Stimulated activated CD4-positive, alpha-beta T cell treated with anti-CD3 and anti-CD28 coated beads, Interleukin-4, amount 100 ng/mL, for 4 hours (primary cell): ENCODE measurements at regions not wholly inside any gene's neighbourhood (a gene's known extent, or its start where the extent isn't known, plus 50 kb on each side); places are given as distances from the start of the nearest gene placed in this dataset.

Source experiments
- DNase-seq, 2 experiments: peaks; one replicate each; pipeline ENCODE4 v3.0.0-alpha.2; 2020

DNA sequence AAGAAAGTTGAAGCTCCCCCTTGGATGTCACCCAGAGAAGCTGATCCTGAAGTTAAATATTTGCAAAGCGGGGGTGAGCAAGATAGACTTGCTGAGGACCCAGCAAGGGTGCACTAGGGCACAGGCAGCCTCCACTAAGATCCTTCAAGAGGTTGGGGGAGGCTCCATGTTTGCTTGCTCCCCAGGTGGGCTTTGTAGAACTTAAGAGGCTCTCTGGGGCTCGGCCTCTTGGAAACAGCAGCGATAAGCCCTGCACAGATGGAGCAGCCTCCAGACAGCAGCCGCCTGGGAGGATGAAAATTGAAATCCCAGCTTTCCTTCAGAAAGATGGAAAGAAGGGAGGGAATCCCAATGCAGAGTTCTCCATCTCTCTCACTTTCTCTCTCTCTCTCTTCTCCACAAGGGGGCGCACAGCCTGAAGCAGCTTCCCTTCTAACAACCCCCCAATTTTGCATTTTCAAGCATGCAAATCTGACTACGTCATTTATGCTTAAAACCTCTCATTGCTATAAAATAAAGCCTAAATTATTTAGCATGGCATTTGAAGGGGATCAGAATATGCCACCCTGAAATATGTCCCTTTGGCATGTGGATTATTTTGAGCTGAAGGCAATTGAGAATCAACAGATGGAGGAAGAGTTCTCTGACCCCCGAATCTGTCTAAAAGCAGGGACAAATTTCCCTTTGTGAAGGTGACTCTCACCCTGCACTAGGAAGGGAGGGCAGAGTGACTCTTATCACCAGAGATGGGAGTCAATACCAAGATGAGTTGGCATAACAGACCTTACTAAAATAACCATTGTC is 185.7 kb upstream of the KLHL29 start:
- no peak for DNase-seq

DNA sequence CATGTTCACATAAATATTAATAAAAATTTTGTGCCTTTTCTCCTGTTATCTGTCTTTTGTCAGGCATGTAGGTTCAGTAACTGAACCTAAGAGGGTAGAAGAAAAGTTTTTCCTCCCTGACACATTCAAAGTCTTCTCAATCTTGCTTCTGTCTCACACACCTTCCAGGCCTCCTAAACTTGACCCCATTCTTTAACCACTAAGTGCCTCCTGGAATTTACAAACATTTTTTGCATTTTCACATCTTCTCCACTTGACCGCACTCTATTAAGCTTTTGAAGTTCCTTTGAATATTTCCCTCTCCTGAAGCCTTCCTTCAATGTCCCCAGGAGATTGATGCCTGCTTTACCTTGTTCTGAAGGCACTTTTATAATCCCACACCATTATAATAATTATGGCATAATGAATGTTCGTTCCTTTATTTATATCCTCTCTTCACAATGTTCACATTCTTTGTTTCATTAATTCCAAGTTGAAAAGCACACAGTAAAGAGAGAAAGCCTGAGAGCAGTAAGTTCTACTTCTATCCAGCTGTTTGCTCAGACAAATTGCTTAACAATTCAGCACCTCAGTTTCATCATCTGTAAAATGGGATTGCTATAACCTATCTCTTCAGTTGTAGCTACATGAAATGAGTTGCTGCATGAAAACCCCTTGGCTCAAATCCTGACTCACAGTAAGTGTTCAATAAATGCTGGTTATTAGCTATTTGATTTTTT is 184.8 kb upstream of the KLHL29 start:
- DNase-seq, result no peak

DNA sequence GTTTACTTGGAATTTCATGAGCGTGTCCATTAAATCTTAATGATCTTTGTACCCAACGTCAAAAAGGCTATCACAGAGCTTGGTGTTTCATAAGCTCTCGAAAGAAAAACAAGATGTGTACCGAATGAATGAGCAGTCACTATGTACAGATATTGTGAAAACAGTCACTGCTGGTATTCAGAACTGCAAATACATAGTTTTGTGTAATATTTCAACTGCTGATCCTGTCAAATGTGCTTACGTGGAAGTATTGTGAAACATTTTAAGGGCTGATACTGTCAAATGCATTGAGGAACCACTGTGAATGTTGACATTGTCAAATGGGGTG is 184.2 kb upstream of the KLHL29 start:
- no peak for DNase-seq

DNA sequence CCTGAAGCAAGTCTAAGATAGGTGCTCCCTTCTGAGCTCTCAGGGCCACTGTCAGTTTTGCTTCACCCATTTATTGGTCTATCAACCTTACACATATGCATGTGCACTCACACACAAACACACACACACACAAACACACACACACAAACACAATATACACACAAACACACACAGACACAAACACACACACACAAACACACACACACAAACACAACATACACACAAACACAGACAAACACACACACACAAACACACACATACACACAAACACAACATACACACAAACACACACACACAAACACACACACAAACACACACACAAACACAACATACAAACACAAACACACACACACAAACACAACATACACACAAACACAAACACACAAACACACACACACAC is 181.6 kb upstream of the KLHL29 start:
- DNase-seq, result no peak

DNA sequence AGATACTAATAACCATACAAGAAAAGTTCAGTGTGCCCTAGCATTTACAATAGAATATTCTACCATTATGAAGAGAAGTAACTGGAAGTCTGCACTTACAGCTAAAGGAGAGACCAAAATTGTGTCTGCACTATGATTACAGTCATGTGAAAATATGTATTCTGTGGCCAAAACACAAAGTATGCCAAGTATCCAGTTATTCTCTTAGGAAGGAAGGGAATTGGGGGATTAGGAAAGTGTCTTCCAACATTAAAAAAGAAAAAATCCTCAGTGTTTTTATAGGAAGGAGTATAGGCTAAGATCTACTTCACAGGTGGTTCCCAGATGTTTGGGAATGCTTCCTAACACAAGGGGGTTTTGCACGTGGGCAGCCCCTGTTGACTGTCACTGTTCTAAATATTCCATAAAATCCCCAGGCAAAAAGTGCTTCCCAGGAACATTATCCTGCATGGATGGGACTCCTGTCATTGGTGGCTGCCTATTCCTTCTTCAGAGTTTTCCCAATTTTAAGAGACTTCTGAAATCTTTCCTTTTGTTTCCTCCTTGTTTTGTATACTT is 180.2 kb upstream of the KLHL29 start:
- DNase-seq, result no peak

DNA sequence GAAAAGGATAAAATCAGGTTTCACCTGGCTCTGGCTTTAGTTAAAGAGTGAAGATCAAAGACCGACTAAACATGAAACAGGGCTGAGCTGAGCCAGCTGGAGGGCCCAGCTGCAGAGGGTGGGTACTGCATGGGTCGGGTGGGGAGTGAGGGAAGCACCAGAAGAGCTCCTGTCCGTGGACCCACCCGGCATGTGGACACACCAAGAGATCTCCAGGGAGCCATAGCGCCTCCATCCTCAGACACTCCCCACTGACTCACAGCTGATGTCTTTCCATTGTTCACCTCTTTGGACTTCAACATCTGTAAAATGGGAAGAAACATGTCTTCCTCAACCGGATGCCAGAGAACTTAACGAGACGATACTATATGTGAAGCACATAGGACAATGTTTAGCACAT is 178.3 kb upstream of the KLHL29 start:
- no peak for DNase-seq

DNA sequence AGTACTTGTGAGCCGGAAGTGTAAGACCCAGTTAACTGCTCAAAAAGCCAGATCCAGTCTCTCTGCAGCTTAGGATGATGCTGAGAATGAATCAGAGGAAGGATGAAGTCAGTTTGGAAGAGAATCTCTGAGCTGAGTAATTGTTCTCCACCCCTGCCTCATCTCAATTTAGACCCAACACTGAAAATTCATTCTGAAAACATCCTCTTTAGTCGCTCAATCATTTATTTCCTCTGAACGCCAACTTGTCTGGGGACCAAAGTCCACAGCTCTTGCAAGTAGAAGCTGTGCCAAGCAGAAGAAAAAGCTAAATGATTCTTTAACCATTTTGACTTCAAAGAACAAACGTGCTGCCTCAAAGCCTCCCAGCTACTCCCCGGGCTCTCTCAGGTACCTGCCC is 177.1 kb upstream of the KLHL29 start:
- no peak for DNase-seq

DNA sequence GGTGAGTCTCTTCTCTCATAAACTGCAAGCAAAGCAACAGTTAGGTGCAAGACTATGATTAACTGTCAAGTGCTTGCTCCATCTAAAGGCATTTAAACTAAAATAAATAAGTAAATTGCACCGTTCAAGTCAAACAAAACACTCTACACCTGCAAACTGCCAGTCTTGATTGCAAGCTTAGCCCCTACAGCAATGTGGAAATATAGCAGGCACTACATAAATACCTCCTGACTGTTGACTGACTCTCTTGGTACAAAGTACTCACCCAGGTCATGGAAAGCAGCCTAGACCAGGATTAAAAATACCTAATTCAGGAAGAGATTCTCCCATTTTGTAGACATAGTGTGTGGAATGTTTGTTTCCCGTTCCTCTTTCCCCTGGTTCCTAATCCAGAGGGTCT is 176.6 kb upstream of the KLHL29 start:
- no peak for DNase-seq

DNA sequence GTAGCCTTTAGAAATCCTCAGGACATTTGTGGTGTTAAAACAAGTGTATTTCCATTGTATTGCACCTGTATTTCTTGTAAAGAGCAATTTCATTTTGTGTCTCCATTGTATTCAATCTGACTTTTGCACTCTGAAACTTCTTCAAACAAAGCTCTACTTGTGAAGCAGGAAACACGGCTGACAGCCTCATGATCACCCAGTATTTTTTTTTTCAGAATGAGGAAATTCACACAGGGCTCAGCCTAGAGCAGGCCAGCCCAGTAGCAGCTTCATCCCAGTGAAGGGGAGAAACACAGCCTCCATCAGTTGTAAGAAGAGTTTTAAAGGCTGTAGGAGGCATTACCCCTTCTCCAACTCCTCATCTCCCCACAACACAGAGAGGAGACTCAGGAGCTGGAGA is 175.9 kb upstream of the KLHL29 start:
- DNase-seq, result no peak

DNA sequence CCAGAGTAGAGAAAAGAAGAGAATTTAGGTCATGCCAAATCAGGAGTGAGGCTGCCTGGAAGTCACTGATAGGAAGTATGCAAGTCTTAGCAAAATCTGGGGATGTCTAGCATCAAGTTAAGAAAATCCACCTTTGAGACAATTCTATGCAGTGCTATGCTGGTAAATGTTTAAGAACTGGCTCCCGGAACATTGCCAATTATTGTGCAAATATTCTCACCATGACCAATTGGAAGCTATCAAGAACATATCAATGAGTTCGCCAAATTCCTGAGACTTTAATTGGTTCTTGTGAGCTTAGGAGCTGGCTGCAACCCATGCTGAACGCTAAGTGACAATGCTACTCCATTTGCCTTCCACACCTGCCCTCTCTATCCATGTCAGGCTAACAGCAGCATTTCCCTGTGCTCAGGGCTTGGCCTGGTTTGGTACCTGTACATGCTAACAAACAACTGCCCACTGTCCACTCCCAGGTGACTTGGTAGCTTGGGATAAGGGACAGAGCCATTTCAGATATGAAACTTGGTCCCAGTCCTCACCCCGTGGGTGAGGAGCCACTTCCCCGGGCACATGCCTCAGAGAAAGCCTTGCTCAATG is 172.9 kb upstream of the KLHL29 start:
- no peak for DNase-seq

DNA sequence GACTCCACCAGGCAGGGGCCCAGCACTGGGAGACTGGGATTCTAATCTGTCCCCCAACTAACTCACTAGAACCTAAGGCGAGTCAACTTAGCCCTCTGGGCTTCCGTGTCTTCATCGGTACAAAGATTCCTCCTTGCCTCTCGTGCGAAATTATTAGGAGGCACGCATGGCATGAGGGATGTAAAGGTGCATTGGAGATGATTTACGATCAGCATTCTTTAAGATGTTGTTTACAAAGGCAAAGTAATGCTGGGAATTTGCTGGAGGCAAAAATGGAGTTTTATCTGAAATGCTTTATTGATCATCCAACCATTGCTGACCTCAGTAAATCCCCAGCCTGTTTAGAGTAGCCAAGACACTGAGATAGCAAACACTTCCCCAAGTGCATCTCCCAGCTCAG is 171.8 kb upstream of the KLHL29 start:
- DNase-seq, result no peak

DNA sequence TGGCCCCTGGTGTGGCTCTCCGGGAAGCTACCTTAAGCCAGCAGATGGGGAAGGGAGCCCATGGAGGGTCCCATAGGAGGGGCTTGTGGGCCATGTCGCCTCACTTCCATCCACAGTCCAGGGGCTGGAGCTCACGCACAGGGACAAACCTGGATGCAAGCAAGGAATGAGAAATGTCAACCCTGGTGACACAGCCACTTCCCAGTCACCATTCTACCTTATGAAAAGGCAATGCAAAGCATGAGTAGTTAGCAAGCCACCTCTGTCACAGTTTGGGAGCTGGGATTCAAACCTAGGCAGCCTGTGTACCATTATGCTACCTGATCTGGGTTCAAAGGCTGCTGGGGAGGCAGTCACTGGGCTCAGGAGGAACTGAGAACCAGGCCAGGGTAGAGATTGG is 170.0 kb upstream of the KLHL29 start:
- no peak for DNase-seq

DNA sequence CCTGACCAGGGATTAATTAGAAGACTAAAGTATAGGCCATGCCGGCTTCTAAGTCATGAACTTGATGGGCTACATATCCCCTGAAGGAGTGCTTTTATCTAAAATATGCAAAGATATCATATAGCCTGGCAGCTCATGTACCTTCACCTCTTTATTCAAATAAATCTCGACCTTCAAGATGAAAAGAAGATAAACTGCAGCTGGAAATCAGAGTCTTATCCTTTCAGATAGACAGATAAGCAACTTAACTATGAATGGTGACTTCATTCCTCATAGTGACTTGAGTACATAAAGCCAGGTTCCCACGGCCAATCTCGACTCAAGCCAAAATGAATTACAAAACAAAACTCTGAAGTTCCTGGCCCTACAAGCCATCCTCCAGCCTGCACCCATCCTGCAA is 165.3 kb upstream of the KLHL29 start:
- DNase-seq, result no peak

DNA sequence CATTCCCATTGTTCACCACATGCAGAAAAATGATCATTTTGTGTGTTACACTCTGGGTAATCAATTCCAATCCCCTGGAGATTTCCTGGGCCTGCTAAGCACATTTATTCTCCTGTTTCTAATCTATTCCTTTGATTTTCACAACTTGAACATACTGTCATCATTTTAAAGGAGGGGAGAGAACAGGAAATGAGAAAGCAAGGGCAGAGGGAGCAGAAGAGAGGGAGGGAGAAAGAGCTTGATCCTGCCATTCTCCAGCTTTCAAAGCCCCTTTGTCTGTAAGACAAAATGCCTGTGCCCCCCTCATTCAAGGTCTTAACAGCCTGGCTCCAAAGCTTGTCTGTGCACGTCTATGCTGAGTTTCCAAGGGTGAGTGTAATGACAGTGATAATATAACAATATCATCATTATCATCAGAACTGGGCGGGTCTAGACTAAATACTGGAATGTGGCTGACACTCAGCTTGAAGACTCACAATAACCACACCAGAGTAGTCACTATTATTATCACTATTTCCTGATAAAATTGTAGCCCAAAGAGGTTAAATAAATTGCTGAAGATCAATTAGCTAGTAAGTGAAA is 164.4 kb upstream of the KLHL29 start:
- DNase-seq, result no peak

DNA sequence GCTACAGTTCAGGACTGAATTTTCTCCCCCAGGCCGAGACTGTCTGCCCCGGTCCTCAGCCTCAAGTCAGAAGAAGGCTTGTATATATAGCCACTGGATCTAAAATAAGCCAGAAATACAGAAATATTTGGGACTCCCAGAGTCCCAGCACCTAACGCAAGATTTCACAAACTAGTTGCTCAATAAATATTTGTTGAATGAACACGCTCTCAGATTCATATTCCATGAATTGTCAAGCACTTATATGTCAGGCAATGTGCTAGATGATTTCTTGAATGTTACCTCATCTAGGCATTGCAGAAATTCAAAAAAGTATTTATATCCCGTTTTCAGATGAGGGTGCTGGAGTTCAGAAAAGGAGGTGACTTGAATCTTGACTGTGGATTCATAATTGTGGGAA is 163.7 kb upstream of the KLHL29 start:
- DNase-seq, result no peak

DNA sequence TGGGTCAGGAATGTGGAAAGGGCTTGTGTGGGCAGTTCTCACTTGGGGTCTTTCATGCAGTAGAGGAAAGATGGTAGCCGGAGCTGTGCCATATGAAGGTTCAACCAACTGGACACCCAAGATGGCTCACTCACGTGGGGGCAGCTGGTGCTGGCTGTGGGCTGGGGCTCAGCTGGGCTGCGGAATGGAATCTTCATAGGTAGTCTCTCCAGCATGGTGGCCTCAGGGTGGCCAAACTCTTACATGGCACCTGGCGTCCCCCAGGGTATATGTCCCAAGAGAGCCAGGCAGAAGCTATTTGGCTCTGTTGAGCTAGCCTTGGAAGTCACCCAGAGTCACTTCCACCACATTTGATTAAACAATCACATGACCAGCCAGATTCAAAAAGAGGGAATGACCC is 163.1 kb upstream of the KLHL29 start:
- DNase-seq, result no peak

DNA sequence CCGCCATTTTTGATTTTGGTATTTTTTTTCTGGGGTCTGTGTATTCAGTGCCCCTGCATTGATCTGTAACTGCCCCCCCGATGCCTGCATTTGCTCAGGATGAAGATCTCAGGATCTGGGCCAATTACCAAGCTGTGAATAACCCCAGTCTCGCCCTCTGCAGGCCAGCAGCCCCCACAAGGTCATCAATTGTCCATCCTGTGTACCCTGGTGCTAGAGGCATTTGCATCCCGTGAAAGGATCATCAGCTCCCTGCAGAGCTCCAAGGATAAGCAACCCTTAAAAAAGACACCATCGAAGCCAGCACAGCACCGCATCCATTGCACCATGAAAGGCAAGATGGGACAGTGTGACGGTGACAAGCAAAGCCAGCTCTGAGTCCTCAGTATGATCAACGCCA is 154.1 kb upstream of the KLHL29 start:
- DNase-seq, result no peak

DNA sequence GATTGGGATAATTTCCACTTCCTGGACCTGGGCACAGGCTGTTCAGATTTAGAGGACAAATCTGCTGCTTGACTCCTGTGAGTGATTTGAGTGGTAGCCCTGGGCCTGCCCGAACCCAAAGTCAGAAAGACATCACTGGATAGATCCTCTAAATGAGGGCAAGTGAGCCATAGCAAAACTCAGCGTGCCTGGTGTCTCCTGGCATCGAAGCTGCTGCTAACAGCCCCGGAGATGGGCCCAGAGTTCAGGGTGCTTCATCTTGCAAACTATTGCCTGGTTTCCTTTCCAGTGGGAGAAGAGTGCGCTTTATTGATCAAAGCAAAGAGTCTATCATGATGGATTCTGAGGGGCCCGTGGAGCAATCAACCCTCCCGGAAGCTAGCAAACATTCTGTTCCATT is 153.1 kb upstream of the KLHL29 start:
- DNase-seq, result no peak

DNA sequence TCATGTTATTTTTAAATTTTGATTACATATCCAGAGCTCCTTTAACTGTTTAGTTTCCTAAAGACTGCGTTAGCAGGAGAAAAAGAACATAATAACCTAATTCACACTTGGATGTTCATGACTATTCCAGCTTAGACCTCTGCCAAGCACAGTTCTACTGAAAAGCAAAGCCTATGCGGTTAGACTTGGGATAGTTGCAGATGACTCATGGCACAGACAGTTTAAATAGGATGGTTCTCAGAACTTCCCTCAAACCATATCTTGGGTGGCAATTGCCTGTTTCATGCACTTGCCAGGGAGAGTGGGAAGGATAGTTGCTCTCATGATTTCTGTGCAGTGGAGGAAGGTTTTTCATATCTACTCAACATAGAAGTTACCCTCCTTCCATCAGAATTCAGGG is 149.7 kb upstream of the KLHL29 start:
- DNase-seq, result no peak

DNA sequence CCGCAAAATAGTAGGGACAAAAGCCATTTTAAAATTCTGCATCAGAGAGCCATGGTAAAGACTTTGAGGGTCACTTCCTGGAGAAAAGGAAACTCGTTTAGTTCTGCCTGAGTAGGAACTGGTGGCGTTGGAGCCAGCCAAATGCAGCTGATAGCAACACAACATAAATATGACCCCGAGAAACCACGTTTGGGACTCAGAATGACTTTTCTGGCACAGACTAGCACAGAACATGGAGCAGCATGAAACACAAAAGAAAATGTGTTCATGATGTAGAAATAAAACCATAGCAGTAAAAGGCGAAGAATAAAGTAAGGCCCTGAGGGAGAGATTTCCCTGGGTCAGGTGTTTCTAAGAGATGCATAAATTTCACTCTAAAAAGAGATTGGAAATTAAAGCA is 149.2 kb upstream of the KLHL29 start:
- no peak for DNase-seq

DNA sequence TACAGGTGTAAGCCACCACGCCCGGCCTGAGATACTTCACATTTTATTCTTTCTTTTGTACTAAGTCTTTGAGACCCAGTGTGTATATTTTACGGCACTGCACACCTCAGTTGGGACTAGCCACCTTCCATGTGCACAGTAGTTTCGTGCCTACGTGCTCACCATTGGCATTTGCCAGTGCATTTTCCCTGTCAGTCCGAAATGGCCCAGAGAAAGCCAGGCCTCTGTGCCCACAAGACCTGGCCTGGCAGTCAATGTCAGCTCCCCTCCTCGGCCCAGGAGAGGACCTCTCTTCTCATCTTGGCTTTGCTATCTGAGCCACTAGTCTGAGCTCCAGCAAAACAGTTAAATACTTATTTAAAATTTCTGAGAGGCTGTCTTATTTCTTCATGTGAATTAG is 147.8 kb upstream of the KLHL29 start:
- no peak for DNase-seq

DNA sequence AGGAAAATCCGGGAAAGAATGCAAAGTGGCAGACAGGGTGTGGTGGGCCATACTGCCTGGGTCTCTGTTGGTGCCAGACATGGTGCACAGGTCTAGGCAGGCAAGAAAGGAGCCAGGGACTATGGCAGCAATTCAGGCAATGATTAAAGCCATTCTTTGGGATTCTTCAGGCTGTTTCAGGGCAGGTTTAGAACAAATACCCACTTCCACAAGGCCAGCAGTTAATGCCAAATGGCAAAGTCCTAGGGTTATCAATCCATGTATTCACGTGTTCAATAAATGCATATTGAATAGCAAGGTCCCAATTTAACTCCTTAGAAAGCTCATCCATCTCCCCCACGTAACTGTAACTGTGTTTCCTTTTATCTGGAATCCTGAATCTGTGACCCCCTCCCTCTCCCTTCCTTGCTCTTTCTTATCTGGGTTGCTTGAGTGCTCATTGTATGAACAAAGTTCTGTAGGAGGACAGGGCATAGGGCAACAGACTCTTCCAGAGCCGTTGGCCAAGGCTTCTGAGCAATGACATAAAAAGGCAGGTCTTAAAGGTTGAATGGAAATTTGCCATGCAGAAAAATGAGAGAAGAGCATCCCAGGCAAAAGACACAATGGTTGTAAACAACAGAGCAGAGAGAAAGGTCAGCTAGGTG is 146.8 kb upstream of the KLHL29 start:
- DNase-seq, result no peak

DNA sequence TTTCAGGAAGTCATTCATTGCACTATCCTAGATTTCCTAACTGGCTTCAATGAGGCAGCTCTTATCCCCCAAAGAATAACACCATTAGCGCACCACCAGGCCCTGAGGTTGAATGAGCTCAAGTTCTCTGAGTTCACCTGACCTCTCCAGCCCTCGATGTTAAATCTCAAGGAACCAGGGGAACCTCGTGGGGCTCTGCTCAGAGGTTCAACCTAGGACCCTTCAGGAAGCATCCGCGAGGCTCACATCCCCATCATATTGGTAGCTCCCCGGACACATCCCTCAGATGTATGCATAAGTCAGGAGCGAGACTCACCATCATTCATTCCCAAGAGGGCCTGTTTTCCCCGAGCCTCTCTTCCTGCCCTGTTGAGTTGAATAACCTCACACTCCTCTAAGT is 145.6 kb upstream of the KLHL29 start:
- DNase-seq, result no peak
